Stimulated activated CD8-positive, alpha-beta memory T cell treated with anti-CD3 and anti-CD28 coated beads, Interleukin-2, amount 100 ng/mL, for 1 hour (primary cell): ENCODE measurements at regions not wholly inside any gene's neighbourhood (a gene's known extent, or its start where the extent isn't known, plus 50 kb on each side); places are given as distances from the start of the nearest gene placed in this dataset.
"Not testable (repeated sequence)": the region's sequence is repeated elsewhere in the genome, so short reads cannot be mapped to it uniquely, and the experiment has no call there.

Source experiments
- DNase-seq, 2 donors: peaks; one replicate each; pipeline ENCODE4 v3.0.0-alpha.2; 2020; ENCODE audit warnings: low read depth in 2 of 2

DNA sequence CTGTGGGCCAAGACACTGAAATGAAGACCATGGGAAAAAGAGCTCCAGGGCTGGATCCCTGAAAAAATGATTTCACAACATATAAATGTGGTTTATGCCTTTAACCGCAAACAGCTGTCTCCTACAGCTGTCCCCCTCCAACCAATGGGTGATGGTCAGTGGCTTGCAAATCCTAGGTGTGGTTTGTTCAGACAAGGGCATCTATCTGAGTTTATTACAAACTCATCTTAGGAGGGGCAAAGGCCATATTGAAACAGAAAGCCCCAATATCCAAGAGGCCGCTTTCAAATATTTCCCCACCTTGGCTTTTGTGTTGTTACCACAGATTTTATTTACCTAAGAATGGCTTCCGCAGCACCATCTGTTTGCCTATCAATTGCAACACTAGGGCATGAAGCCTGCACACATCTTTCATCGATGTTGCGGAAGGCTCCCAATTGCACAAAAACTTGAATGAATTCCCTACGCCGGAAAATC, 503.6 kb upstream of the AMELY start:
- no peak for DNase-seq

DNA sequence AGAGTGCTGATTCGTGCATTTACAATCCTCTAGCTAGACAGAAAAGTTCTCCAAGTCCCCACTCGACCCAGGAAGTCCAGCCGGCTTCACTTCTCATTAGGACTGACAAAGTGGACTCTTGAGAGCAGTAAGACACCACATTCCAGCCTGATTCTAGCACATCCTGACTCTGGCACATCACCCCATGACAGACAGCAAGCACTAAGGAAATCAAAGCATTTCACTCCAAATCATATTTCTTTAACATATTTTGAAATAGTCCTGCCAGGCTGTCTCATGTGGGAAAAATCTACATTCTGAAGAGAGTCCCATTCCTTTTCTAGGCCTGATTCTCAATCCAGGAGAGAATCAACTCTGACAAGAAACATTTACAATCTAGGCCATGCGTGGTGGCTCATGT, 478.5 kb upstream of the AMELY start:
- DNase-seq: no peak

DNA sequence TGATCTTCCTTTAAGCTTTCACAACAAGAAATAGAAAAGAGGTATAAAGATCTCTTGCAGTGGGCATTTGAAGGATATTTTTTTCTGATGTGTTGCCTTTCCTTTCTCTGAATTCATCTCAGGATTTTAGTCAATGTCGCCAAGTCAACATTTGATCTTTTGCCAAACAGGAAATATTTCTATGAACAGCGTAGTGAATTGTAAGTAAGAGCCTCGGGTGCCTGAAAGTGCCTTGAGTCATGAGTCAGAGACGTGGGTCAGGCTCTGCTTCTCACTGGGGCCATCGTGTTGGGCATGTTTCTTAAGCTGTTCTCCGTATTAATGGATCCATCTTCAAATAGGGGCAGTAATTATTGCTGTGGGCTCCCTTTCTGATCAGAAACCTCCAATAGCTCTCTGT, 471.4 kb upstream of the AMELY start:
- no peak for DNase-seq

DNA sequence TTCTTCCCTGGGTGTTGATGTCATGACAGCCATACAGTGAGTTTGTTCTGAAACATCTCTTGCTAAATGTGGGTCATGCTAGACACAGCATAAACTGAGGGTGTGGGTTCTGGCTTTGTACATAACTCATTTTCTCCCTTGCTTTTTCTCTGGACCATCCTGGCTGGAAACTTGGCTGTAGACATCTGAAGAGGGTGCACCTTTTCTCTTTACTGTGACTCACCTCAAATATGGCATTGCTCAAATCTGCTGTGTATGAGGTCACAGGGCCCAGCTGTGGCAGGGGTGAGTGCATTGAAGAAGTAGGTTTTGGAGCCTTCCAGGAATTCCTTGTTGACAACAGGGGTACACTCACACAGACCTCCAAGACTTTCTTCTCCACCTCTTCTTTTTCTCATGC, 465.5 kb upstream of the AMELY start:
- no peak for DNase-seq

DNA sequence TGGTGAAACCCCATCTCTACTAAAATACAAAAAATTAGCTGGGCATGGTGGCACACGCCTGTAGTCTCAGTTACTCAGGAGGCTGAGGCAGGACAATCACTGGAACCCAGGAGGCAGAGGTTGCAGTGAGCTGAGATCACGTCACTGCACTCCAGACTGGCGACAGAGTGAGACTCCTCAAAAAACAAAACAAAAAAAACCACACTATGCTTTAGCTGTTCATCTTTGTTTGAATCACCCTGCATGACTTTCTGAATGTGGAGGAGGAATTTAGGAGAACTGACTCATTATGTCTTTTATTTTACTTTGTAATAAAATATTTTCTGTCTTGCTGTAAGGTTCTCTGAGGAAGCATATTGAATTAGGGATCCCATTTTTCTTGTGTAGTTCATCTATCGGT, 462.9 kb upstream of the AMELY start:
- DNase-seq: not testable (repeated sequence)

DNA sequence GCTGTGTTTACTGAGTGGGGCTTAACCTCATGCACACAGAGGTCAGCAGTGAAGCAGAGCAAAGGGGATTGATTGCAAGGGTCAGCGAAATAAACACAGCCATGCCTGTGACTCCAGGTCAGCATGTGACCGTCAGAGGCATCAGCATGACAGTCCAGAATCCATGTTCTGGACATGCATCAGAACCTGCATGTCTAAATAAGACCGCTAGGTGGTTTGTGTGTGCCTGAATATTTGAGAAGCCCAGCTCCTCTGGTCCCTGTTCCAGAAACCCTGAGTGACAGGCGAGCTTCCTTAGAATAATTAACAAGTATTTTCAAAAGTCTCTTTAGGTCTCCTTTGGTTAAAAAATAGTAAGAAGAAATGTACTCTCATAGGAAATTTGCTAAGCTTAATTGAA, 460.4 kb upstream of the AMELY start:
- DNase-seq: not testable (repeated sequence)

DNA sequence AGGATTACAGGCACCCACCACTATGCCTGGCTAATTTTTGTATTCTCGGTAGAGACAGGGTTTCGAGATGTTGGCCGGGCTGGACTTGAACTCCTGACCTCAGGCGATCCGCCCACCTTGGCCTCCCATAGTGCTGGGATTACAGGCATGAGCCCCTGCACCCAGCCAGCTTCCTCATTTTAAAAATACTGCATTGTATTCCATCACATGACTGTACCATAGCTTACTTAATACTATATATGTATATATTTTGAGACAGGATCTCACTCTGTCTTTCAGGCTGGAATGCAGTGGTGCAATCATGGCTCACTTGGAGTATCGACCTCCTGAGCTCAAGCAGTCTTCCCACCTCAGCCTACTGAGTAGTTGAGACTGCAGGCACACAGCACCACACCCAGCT, 459.5 kb upstream of the AMELY start:
- not testable (repeated sequence) for DNase-seq

DNA sequence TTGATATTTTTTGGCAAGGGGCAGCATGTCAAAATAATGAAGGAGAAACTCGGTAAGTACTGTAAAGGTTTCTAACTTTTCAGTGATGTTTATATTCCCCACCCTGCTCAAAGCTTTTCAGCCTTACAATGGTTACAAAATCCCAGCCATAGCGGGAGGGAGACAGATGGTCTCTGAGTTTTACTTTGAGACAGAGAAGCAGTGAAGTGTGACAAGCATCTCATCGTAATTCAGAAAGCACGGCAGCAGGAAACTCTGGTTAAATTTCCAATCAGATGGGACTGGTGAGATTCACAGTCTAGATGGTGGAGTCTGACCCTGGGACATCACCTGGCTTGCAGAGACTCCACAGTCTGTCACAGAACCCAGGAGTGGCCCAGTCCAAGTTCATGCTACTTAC, 448.0 kb upstream of the AMELY start:
- no peak for DNase-seq

DNA sequence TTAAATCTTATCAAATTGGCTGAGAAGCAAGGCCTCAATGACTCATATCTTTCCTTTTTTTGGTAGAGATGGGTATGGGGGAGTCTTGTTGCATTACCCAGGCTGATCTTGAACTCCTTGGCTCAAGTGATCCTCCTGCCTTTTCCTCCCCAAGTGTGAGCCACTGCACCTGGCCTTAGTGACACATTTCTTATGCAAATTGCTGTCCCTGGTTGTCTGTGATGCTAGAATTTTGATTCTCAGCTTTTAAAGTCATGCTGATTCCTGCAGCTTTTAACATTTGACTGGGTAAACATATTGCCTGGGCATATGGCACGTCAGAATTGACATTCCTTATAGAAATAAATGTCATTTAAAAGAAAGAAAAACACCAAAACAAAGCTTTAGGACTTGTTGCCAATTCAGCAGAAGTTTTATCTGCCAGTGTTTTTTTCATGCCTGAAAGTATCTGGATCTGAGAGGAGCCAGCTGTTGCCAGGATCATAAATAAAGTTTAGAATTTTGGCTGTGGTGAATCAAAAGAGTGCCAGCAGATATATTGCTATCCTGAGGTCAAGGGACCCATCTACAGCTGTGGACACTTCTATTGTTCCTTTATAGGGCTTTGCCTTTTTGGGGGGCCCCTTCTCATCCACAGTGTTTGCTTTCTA, 446.7 kb upstream of the AMELY start:
- no peak for DNase-seq

DNA sequence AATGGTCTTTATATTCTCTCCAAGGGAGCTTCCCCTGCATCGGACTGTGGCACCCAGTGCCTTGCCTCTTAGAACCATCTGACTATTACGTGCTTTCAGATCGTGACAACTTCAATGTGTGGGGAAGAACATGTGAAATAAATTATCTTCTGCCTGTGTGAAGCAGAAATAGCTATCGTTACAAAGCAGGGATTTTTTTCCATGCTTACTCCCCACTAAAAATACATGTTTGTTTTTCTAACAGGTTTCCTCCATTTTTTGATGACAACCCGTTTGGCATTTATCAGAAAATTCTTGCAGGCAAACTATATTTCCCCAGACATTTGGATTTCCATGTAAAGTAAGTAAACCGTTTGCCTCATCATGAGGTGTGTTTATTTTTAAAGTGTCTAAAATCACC, 444.3 kb upstream of the AMELY start:
- not testable (repeated sequence) for DNase-seq

DNA sequence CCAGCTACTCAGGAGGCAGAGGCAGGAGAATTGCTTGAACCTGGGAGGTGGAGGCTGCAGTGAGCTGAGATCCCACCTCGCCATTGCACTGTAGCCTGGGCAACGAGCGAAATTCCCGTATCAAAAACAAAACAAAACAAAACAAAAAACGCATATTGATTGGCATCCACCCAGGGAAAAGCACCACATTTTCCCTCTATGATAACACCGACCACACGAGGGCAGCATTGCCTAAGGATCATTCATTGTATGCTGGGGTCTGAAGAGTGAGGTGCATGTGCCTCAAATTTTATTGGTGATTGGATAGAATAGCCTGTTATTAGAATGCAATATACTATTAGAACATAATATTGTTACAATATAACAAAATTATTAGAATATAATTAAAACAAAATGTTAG, 433.1 kb upstream of the AMELY start:
- DNase-seq: no peak

DNA sequence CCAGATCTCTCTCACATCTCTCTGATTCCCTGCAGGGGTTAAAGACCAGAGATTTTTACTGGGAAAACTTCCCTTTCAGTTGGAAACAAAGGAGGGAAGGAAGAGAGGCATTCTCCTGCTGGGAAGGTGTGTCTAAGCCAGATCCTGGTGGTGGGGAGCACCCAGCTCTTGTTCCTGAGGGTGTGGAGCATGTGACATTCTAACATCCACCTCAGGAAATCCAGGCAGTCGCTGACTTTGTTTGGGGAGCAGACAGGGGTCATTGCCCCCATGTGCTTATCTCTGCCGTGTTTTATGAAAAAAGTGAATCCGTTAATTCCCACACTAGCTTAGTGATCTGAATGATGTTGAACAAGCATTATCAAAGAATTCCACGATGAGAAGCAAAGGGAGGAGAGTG, 431.7 kb upstream of the AMELY start:
- no peak for DNase-seq

DNA sequence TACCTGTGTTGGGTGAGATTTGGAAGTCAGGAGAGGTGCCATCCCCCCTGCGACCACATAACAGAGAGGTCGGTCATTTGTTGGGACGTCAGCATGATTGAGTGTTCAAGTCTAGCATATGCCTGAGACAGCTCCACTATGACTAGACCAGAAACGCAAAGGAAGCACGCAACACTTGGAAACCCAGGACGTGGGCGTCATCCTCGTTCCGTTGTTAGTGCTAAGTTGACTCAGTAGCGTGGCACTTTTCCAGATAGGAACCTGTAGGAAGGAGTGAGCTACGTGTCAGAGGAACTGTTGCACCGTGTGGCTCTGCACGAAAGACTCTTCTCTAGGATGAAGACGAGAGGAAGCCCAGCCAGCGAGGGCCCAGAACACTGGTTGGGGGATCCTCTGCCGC, 431.2 kb upstream of the AMELY start:
- DNase-seq: not testable (repeated sequence)

DNA sequence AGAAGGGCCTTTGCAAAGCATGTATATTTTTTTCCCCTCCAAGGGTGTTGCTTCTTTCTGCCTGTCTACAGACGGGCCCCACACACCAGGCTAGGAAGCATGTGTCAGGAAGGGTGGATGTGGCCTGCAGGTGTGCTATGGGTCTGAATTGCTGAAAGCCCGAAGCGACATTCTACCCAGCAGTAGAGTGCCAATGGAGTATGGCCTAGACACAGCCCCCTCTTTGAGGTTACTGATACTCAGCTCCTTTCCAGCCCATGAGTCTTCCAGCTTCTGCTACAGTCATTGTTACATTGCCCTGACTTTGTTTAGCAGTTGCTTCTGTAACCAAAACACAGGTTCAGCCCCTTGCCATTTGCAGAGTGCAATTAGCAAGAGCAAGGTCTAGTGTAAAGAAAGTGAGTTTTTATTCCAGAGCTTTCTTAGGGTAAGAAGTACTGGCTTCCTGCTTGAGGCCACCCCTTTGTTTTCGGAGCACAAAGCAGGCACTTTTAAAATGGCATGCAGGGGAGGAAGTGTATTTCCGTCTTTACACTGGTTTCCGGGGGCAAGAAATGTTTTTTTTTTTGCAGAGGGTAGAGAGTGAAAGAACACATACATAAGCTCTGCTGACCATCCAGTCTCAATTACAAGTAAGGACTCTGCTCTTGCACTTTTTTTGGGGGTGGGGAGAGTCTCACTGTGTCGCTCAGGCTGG, 428.0 kb upstream of the AMELY start:
- DNase-seq: no peak

DNA sequence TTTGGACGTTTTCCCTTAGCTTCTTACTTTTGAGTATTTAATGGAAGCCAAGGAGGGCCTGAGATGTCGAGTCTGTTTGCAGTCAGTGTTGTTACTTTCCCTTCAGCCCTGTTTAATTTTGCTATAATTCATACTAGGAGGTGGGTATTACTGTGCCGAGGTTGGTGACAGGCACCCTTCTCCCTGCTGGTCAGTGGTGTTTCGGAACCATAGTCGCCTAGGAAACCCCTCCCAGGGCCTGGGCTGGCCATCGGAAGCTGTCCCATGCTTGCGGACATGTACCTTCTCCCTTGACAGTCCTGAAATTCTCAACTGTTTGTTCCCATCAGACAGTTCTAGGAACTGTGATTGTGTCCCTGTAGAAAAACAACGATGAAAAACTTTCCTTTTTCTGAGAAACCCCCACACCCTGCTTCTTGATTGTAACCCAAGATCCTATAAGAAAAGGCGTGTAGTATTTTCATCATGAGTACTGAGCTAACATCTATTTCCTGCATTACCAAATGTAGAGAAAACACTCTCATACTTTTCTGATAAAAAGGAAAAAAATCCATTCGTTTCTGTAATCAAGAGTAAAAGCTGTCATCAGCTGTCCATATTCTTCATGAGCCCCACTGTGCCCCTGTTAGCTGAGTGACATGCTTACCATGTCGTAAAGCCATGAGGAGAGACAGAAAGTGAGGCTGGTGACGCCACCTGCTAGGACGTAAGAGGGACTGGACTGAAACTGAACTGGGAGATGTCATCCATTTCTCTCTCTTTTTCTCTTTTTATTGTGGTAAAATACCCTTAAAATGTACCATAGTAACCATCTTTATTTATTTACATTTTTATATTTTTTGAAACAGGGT, 424.7 kb upstream of the AMELY start:
- no peak for DNase-seq

DNA sequence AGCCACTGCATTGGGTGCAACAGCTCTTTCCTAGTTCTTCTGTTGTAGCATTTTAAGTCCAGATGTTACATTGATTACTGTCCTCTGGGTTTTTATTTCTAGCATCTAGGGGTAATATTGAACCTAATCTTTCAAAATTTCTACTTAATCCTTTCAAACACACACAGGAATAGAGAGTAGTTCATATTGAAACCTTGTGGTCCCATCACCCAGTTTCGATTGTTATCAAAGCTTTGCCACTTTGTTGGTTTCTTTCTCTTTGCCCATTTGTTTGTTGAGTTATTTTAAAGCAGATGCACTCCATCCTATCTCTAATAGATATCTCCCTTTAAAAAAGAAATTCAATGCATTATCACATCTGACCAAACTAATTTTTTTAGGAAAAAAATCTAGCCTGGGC, 422.9 kb upstream of the AMELY start:
- DNase-seq: no peak

DNA sequence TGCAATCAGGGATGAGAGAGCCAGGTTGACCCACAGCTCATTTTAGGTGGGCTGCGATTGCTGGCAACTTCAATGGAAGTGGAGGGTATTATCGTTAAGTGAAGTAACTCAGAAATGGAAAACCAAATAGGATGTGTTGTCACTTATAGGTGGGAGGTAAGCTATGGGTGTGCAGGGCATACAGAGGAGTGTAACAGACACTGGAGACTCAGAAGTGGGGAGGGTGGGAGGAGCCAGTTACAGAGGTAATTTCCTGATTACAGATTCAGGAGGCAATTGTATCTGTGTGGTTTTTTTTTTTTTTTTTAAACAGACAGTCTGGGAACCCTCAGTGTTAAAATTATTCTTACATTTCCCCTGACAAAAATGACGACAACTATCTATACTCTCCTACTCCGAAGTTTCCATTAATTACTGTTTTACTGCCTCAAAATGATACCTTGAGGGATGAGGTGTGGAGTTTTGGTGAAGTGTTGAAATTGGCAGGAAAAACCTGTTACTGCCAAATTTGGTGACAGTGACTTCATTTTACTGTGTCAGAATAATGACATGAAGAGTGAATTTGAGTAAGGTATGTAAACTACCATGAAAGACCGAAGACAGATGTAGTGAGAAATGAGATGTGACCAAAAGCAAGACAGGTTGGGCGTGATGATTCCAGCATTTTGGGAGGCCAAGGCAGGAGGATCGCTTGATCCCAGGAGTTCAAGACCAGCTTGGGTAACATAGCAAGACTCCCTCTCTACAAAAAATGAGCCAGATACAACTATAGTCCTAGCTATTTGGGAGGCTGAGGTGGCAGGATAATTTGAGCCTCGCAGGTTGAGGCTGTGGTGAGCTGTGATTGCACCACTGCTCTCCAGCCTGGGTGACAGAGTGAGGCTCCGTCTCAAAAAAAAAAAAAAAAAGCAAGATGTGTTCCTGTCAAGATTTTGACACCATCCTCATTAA, 415.0 kb upstream of the AMELY start:
- DNase-seq: no peak

DNA sequence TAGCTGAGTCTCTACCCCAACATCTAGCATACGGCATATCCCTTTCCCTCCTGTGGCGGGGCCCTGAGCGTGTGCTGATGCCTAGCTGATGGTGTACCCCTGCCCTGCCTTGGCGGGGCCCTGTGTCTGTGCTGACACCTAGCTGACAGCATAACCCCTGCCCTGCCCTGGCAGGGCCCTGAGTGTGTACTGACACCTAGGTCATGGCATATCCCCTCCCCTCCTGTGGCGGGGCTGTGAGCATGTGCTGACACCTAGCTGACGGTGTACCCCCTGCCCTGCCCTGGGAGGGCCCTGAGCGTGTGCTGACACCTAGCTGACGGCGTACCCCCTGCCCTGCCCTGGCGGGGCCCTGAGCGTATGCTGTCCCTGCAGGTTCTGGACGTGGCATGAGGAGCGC, 414.0 kb upstream of the AMELY start:
- DNase-seq: no peak

DNA sequence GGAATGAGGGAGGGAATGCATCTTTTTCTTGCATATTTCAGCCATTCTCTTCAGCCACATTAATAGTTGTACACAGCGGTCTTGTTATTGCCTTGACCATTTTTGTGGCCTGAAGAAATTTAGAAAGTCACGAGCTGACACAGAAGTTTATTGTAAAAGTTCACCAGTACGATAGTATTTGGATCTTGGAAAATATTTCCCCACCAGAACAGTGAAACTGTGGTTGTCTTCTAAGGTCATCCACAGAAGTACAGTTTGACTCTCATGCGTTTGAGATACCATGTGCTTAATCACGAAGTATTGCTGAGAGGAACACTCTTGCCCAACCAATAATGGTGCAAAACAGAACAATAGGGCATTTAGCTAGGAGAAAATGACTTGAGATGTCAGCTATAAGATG, 409.2 kb upstream of the AMELY start:
- DNase-seq: no peak

DNA sequence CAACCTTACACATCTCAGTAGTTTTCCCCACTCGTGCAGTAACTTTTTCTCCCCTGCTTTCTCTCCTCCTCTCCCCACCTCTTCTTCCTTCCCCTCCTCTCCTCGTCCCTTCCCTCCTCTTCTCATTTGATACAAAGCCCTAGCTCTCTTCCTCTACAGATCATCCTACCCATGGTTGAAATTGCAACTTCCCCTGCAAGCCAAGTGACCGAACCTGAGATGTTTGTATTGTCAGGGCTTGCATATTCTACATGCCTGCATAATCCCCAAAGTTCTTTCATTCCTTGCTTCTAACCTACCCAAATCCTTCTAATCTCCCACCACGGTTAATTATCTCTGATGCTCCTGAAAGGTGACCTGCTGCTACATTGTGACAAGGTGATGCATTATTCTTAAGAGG, 408.6 kb upstream of the AMELY start:
- DNase-seq: not testable (repeated sequence)

DNA sequence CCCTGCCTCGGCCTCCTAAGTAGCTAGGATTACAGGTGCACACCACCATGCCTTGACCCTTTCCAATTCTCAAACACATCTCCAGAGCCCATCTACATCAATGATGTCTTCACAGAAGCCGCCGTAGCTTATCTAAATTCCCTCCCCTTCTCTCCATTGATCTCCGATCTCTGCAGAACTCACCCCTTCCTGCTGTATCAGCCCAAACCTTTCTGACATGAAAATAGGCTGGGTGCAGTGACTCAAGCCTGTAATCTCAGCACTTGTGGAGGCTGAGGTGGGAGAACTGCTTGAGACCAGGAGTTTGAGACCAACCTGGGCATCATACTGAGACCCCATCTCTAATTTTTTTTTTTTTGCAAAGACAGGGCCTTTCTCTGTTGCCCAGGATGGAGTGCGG, 406.6 kb upstream of the AMELY start:
- DNase-seq: no peak

DNA sequence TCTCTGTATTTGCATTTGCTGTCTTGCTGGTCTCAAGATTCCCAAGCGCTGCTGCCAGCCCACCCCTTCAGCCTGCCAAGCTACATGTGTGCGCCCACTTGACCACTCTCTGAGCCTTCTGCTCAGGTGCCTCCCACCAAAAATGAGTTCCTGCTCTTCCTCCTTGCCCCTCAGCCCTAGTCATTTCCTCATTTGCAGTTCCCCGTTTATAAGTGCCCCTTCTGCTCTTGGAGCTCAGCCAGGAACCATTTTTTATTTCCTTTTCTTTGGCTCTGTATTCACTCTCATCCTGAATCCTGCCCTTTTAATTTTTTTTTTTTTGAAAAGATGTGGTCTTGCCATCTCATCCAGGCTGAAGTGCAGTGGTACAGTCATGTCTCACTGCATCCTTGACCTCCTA, 406.0 kb upstream of the AMELY start:
- no peak for DNase-seq
